A549 (cell line): ENCODE measurements at regions not wholly inside any gene's neighbourhood (a gene's known extent, or its start where the extent isn't known, plus 50 kb on each side); places are given as distances from the start of the nearest gene placed in this dataset.

ENCODE experiments used
- CBX8 ChIP-seq: fragments of 200-600 bp; sonication (generic); IDR thresholded peaks from 2 replicates; pipeline ENCODE4 v1.6.1; 2016
- CEBPB ChIP-seq, 2 experiments: fragments of >200 bp in 1 of 2; sonication (Bioruptor Twin) in 1 of 2; formaldehyde crosslinking in 1 of 2; IDR thresholded peaks; 2 replicates each; pipeline ENCODE4 v1.6.1; 2012 to 2016
- HEYL ChIP-seq: fragments of 250-450 bp; sonication (Bioruptor Pico); IDR thresholded peaks from 2 replicates; pipeline ENCODE4 v1.8.0; 2021; ENCODE audit warnings: mild to moderate bottlenecking, moderate library complexity

DNA sequence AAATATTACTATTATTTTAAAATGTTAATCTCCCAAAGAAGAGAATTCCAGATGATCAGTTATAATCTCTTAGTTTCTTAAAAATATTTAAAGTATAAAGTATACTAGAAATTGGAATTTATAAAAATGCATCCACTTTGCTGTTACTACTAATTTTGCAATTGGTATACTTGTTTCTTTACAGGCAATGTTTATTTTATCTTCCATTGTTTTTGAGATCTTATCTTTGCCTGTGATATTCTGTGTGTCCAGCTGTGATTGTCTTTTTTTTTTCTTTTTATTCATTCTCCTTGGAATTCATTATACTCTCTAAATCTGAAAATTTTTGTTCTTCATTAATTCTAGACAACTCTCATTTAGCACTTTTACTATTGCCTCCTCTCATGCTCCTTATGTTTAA lies 652.6 kb downstream of the TNS3 start:
- TF ChIP-seq CEBPB (IDR thresholded peaks at IDR 0.05) (no peak), CBX8 (no peak), HEYL (CRISPR knock-in tag) (no peak)
